NCI-H2107 (cell line): ENCODE measurements at regions not wholly inside any gene's neighbourhood (a gene's known extent, or its start where the extent isn't known, plus 50 kb on each side); places are given as distances from the start of the nearest gene placed in this dataset.
"Not testable (repeated sequence)": the region's sequence is repeated elsewhere in the genome, so short reads cannot be mapped to it uniquely, and the experiment has no call there.

Source experiments
- DNase-seq: peaks from one replicate; lab custom pipeline; 2025; lab: John Stamatoyannopoulos, UW

GRCh38 chr6:76840865-76841264, 622.4 kb downstream of the HTR1B start:
- DNase-seq: no peak

GRCh38 chr6:76840041-76840745, 623.1 kb downstream of the HTR1B start:
- no peak for DNase-seq

GRCh38 chr6:76839505-76839904, 623.8 kb downstream of the HTR1B start:
- DNase-seq: no peak

- DNase-seq: no peak
Observed at GRCh38 chr6:76837564-76837963, 625.7 kb downstream of the HTR1B start.

GRCh38 chr6:76835695-76836094, 627.6 kb downstream of the HTR1B start:
- DNase-seq: no peak

- no peak for DNase-seq
Observed at GRCh38 chr6:76835293-76835692, 628.0 kb downstream of the HTR1B start.

GRCh38 chr6:76834399-76834798, 628.9 kb downstream of the HTR1B start:
- DNase-seq: no peak

- no peak for DNase-seq
Observed at GRCh38 chr6:76831299-76831698, 632.0 kb downstream of the HTR1B start.

GRCh38 chr6:76823578-76823977, 639.7 kb downstream of the HTR1B start:
- DNase-seq: not testable (repeated sequence)

- no peak for DNase-seq
Observed at GRCh38 chr6:76818451-76818850, 644.8 kb downstream of the HTR1B start.

GRCh38 chr6:76817429-76817828, 645.9 kb downstream of the HTR1B start:
- DNase-seq: no peak

GRCh38 chr6:76814496-76815458, 648.5 kb downstream of the HTR1B start:
- DNase-seq: no peak

GRCh38 chr6:76810286-76810685, 653.0 kb downstream of the HTR1B start:
- DNase-seq: no peak

GRCh38 chr6:76803038-76803580, 660.2 kb downstream of the HTR1B start:
- no peak for DNase-seq

- DNase-seq: no peak
Observed at GRCh38 chr6:76792394-76792793, 670.9 kb downstream of the HTR1B start.

GRCh38 chr6:76790881-76791280, 672.4 kb downstream of the HTR1B start:
- no peak for DNase-seq

- DNase-seq: no peak
Observed at GRCh38 chr6:76790045-76790796, 673.1 kb downstream of the HTR1B start.

- DNase-seq: no peak
Observed at GRCh38 chr6:76789580-76789979, 673.7 kb downstream of the HTR1B start.

GRCh38 chr6:76788155-76788554, 675.1 kb downstream of the HTR1B start:
- DNase-seq: no peak

GRCh38 chr6:76779068-76779467, 684.2 kb downstream of the HTR1B start:
- DNase-seq: no peak

GRCh38 chr6:76776876-76777275, 686.4 kb downstream of the HTR1B start:
- DNase-seq: no peak

- no peak for DNase-seq
Observed at GRCh38 chr6:76774781-76775384, 688.4 kb downstream of the HTR1B start.
